Astrocyte of the cerebellum (primary cell): ENCODE measurements at regions not wholly inside any gene's neighbourhood (a gene's known extent, or its start where the extent isn't known, plus 50 kb on each side); places are given as distances from the start of the nearest gene placed in this dataset.

Source experiments
- DNase-seq: peaks from one replicate; pipeline ENCODE4 v3.0.0-alpha.2; 2011; ENCODE audit warnings: low read depth
- H3K4me3 ChIP-seq: 2 replicates; pipeline ENCODE4 v1.5.1; 2011; ENCODE audit warnings: mild to moderate bottlenecking, low read depth, low read length, moderate library complexity
- CTCF ChIP-seq: IDR thresholded peaks from 2 replicates; pipeline ENCODE4 v1.5.1; 2012; ENCODE audit warnings: low read length, low read depth, moderate library complexity, mild to moderate bottlenecking; ENCODE audit errors: missing control alignments
- in situ Hi-C: cut with HindIII; loops from 2 replicates; pipeline ENCODE4 v1.10.0; 2017; ENCODE audit warnings: low sequenced_read_pairs

GRCh38 chr3:178048768-178049167 is 487.5 kb upstream of the KCNMB2 start:
- in situ Hi-C loops, result no loop called here
- DNase-seq, result no peak
- H3K4me3 ChIP-seq, result no peak overlapping the region

GRCh38 chr3:178054471-178054870 is 481.8 kb upstream of the KCNMB2 start:
- no peak for TF ChIP-seq CTCF
- in situ Hi-C loops, result no loop called here
- DNase-seq, result no peak
- H3K4me3 ChIP-seq, result no peak overlapping the region

More at GRCh38 chr3:178048768-178049167, 487.5 kb upstream of the KCNMB2 start:
- no peak for TF ChIP-seq CTCF

- DNase-seq, result no peak
- in situ Hi-C loops, result no loop called here
- TF ChIP-seq CTCF, result no peak
- no peak overlapping the region for H3K4me3 ChIP-seq
Observed at GRCh38 chr3:178055939-178056338, 480.3 kb upstream of the KCNMB2 start.

- no peak for DNase-seq
- H3K4me3 ChIP-seq, result no peak overlapping the region
- no peak for TF ChIP-seq CTCF
- in situ Hi-C loops, result no loop called here
Observed at GRCh38 chr3:178056868-178057267, 479.4 kb upstream of the KCNMB2 start.

GRCh38 chr3:178058629-178059028 is 477.6 kb upstream of the KCNMB2 start:
- TF ChIP-seq CTCF, result no peak
- in situ Hi-C loops, result no loop called here
- H3K4me3 ChIP-seq, result no peak overlapping the region
- DNase-seq, result no peak

GRCh38 chr3:178059119-178059518 is 477.1 kb upstream of the KCNMB2 start:
- no peak overlapping the region for H3K4me3 ChIP-seq
- no peak for DNase-seq
- no peak for TF ChIP-seq CTCF
- in situ Hi-C loops, result no loop called here

- TF ChIP-seq CTCF, result no peak
- H3K4me3 ChIP-seq, result no peak overlapping the region
- no peak for DNase-seq
- in situ Hi-C loops, result no loop called here
Observed at GRCh38 chr3:178059836-178060235, 476.4 kb upstream of the KCNMB2 start.
